IPS DF 6.9 (cell line): ENCODE measurements at regions not wholly inside any gene's neighbourhood (a gene's known extent, or its start where the extent isn't known, plus 50 kb on each side); places are given as distances from the start of the nearest gene placed in this dataset.

Experiments
- DNase-seq: peaks from one replicate; pipeline ENCODE4 v3.0.0-alpha.2; 2013; ENCODE audit warnings: low read depth, low spot score
- H3K27ac ChIP-seq: one replicate; pipeline ENCODE4 v1.5.1; 2013; ENCODE audit warnings: low read length, control low read depth
- H3K27me3 ChIP-seq: 2 replicates; pipeline ENCODE4 v1.6.1; 2013; ENCODE audit warnings: mild to moderate bottlenecking, low read length; ENCODE audit not compliant: control insufficient read depth, insufficient read depth
- H3K36me3 ChIP-seq: 2 replicates; pipeline ENCODE4 v1.6.1; 2013; ENCODE audit warnings: low read length; ENCODE audit not compliant: control insufficient read depth, insufficient read depth
- H3K4me1 ChIP-seq: 2 replicates; pipeline ENCODE4 v1.6.1; 2013; ENCODE audit warnings: low read length; ENCODE audit not compliant: control insufficient read depth, insufficient read depth
- H3K4me3 ChIP-seq: 2 replicates; pipeline ENCODE4 v1.5.1; 2013; ENCODE audit warnings: mild to moderate bottlenecking, low read length
- H3K9me3 ChIP-seq: 2 replicates; pipeline ENCODE4 v1.6.1; 2013; ENCODE audit warnings: low read length, inconsistent platforms; ENCODE audit not compliant: control insufficient read depth, insufficient read depth
- WGBS: extraction: QIAGEN DNeasy Blood & Tissue Kit; methylation state at CpG from one replicate; pipeline ENCODE4 v1.1.7; 2013; ENCODE audit warnings: mixed read lengths, missing lambda C conversion rate; ENCODE audit not compliant: insufficient read length, insufficient coverage; 5-methylcytosine and 5-hydroxymethylcytosine counted together

DNA sequence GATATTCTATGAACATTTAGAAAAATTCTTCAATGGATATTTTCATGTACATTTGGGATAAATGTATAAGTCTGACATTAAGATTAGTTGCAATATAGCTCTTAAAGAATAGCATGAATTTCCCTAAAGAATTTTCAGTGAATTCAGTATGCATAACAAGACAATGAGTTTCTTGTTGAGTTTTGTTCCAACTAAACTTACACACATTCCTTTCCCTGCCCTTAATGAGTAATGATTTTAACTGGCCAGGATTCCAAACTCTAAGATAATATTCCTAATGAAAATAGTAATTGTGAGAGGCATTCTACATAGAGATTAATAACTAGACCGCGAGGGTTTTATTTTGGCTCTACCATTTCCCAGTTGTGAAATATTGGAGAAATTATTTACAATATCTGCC lies 390.3 kb upstream of the GALNT5 start:
- H3K9me3 ChIP-seq: no peaks in the 10 kb centered on the region
- H3K36me3 ChIP-seq: no peaks in the 10 kb centered on the region
- H3K4me3 ChIP-seq: no peak overlapping the region
- no peaks in the 10 kb centered on the region for H3K27me3 ChIP-seq
- H3K4me1 ChIP-seq: no peaks in the 10 kb centered on the region
- no peak for DNase-seq
- no peak overlapping the region for H3K27ac ChIP-seq
- WGBS: no CpG with 5 or more reads among the region's 2 CpGs

DNA sequence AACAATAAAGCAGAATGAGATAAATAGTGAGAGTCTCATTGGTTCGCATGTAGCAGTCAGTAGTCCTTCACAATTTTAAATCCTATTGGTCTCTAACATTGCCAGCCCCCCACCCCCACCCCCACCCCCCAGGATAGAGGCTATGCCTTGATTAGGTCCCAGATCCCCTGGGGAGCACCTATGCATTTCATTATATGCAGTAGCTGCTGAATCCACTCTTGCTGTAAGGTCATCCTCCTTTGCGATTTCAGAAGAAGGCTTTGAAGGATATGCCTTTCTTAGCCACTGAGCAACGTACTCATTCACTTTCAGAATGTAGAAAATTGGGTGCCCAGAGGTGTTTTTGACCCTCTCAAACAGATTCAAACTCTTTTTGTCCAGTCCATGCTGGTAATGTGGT lies 382.8 kb upstream of the GALNT5 start:
- H3K36me3 ChIP-seq: no peaks in the 10 kb centered on the region
- no peak overlapping the region for H3K27ac ChIP-seq
- no peak for DNase-seq
- no peaks in the 10 kb centered on the region for H3K4me1 ChIP-seq
- WGBS: no CpG with 5 or more reads among the region's 3 CpGs
- no peaks in the 10 kb centered on the region for H3K27me3 ChIP-seq
- no peaks in the 10 kb centered on the region for H3K9me3 ChIP-seq
- no peak overlapping the region for H3K4me3 ChIP-seq

DNA sequence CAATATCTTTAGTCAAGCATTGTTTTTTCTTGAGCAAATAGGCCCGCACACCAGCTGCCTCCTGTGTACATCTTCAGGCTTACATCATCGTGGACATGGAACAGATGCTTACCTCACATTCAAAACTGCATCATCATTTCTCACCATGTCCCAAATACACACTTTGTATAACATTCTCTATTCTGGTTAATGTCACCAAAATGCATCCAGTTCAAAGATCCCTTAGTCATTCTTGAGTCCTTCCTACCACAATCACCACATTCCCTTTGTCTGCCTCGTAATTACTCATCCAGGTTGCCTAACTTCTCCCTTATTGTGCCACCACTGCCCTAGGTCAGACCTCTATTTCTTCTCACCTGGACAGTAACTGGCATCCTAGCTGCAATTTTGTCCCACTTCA lies 373.7 kb upstream of the GALNT5 start:
- H3K4me3 ChIP-seq: no peak overlapping the region
- no peaks in the 10 kb centered on the region for H3K9me3 ChIP-seq
- no peak for DNase-seq
- no CpG with 5 or more reads among the region's 3 CpGs for WGBS
- H3K4me1 ChIP-seq: no peaks in the 10 kb centered on the region; the same call in 1 of the 2 replicates
- H3K36me3 ChIP-seq: no peaks in the 10 kb centered on the region
- H3K27ac ChIP-seq: no peak overlapping the region
- no peaks in the 10 kb centered on the region for H3K27me3 ChIP-seq

DNA sequence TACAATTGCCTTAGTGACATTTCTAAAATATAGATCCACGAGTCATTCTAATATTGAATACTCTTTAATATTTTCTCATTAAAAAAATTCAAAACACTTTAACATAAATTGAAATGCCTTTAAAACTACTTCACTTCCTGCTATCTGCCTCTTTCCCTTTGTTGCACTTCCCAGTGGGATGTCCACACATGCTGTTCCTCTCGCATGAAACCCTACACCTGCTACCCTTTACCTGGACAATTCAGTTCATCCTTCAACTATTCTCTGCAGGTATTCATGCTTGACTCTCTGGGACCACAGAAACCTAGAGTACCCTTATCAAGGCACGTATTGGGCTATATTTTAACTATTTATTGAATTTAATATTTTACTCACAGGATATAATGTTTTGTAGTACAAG lies 373.3 kb upstream of the GALNT5 start:
- no peak overlapping the region for H3K27ac ChIP-seq
- H3K27me3 ChIP-seq: no peaks in the 10 kb centered on the region
- no peak for DNase-seq
- H3K36me3 ChIP-seq: no peaks in the 10 kb centered on the region
- H3K4me1 ChIP-seq: peaks cover 1% of the 10 kb centered on the region; the same call in 1 of the 2 replicates
- WGBS: 100% methylated on average over 1 of the region's 3 CpGs
- H3K9me3 ChIP-seq: no peaks in the 10 kb centered on the region
- no peak overlapping the region for H3K4me3 ChIP-seq

DNA sequence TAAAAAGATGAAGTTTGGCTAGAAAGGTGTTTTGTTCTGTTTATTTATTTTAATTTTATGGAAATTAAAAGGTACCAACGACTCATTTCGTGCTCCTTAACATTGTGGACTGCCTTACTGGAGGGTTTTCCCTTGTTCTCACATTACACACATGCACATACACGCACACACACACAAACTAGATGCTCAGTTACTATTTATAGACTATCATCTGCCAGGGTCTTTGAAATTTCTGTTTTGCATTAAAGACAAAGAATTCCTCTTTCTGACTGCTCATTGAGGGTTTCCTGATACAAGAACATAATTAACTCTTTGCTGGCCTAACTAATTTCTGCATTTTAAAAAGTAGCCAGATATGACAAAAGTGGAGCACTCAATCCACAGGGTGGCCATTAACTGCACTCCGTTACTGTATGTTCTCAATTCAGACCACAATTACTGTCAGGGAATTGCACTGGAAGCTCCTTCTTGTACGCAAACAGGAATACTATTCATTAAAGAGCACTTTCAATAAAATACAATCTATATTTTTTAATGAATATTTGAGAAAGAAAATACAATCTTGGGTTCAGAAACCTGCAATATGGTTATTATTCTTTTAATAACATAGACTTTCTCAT lies 366.9 kb upstream of the GALNT5 start:
- Histone ChIP-seq H3K27ac (no peak overlapping the region), H3K27me3 (no peaks in the 10 kb centered on the region), H3K4me1 (peaks cover 1% of the 10 kb centered on the region; the same call in 1 of the 2 replicates), H3K4me3 (no peak overlapping the region), H3K9me3 (no peaks in the 10 kb centered on the region), H3K36me3 (no peaks in the 10 kb centered on the region)
- no CpG with 5 or more reads among the region's 5 CpGs for WGBS
- DNase-seq: no peak

DNA sequence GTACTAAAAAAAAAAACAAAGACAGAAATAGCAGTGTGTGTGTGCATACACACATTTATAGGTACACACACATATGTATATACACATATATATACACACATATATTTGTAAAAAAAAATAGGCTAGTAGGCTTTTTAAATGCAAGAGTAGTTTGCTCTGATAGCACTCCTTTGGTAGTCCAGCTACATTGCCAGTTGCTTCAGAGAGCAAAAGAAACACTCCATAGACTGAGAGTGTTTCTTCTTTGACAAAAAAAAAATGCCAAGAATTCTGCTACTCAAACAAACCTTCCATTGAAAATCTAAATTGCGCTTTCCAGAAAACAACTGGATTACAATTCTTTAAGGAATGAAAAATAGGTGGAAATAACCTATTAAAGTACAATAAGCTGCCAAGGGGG lies 365.9 kb upstream of the GALNT5 start:
- Histone ChIP-seq H3K36me3 (no peaks in the 10 kb centered on the region), H3K4me3 (no peak overlapping the region), H3K27ac (no peak overlapping the region), H3K27me3 (no peaks in the 10 kb centered on the region), H3K4me1 (peaks cover 1% of the 10 kb centered on the region; the same call in 1 of the 2 replicates), H3K9me3 (no peaks in the 10 kb centered on the region)
- WGBS: no CpG with 5 or more reads among the region's 1 CpG
- DNase-seq: no peak

DNA sequence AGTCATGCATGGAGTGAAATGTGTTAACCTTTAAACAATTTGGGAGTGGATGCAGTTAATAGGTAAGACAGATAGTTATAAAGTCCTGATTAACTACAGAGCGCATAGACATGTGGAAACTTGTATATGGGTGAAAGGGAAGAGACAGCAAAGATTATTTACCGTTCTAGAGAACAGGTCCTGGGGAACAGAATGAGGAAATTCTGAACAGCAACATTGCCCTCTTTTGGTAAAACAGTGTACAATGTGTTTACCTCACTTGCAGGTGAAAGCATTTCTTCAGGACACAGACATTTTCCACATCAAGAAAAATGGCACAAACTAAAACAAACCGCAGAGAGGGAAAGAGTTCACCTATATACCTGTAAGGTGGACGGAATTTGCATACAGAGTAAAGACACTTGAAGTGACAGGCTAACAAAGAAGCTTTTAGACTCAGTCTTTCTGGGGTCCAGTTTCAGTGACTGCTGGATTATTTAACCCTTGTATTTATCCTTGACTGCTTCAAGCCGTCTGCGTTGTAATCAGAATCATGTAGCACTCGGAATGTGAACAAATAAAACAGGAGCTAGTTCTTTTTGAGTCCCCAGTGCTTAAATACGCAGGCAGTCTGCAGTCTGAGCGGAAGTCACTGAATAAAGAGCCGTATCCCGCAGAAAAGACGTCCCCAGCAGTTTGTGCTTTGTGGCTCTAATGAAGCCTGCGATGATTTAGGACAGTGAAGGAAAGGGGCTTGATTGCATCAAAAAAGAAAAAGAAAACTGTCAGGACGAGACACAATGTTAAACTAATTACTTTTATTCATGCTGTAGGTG lies 364.8 kb upstream of the GALNT5 start:
- no peaks in the 10 kb centered on the region for H3K27me3 ChIP-seq
- peak overlapping the region; percentile 10; the same call in 1 of the 2 replicates for H3K4me3 ChIP-seq
- H3K4me1 ChIP-seq: peaks cover 1% of the 10 kb centered on the region; the same call in 1 of the 2 replicates
- DNase-seq: peak; percentile 43
- H3K9me3 ChIP-seq: no peaks in the 10 kb centered on the region
- no peak overlapping the region for H3K27ac ChIP-seq
- no peaks in the 10 kb centered on the region for H3K36me3 ChIP-seq
- no CpG with 5 or more reads among the region's 14 CpGs for WGBS

DNA sequence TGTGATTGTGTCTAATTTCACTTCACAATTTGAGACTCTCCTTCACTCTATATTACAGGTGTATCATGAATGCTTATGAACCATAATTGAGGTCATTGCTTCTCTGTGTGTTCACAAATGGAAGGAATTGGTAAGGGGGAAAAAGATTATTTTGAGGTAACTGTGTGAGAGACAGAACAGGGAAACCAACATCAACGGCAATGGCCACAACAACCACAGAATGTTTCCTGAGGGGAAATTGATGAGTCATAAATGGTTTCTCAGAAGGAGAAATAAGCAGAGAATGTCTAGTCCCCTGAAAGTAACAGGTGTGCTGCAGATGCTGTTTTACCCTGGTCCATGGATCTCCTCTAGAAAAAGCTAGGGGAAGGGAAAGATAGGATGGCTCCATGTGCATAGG lies 361.2 kb upstream of the GALNT5 start:
- Histone ChIP-seq H3K27ac (no peak overlapping the region), H3K4me3 (no peak overlapping the region), H3K4me1 (no peaks in the 10 kb centered on the region), H3K27me3 (no peaks in the 10 kb centered on the region), H3K9me3 (no peaks in the 10 kb centered on the region), H3K36me3 (no peaks in the 10 kb centered on the region)
- DNase-seq: no peak
- no CpG with 5 or more reads among the region's 1 CpG for WGBS

DNA sequence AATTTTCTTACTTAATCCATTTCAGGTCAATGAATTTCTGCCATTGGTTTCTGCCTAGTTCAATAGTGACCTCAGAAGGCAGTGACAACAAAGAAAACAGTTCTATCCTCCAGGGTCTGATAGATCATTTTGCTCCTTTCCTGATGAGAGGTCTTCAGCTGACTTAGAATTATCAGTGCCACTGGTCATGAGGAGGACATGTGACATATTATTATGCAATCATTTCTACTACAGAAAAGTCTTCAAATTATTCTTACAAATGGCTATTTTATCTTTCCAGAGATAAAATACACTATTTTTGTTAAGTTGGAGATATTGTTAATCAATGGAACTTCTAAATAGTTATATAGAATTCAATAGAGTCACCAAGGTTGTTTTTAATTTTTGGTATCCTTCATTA lies 360.0 kb upstream of the GALNT5 start:
- H3K27me3 ChIP-seq: no peaks in the 10 kb centered on the region
- no peaks in the 10 kb centered on the region for H3K36me3 ChIP-seq
- DNase-seq: no peak
- H3K4me1 ChIP-seq: no peaks in the 10 kb centered on the region
- no peak overlapping the region for H3K27ac ChIP-seq
- H3K4me3 ChIP-seq: no peak overlapping the region
- no peaks in the 10 kb centered on the region for H3K9me3 ChIP-seq

DNA sequence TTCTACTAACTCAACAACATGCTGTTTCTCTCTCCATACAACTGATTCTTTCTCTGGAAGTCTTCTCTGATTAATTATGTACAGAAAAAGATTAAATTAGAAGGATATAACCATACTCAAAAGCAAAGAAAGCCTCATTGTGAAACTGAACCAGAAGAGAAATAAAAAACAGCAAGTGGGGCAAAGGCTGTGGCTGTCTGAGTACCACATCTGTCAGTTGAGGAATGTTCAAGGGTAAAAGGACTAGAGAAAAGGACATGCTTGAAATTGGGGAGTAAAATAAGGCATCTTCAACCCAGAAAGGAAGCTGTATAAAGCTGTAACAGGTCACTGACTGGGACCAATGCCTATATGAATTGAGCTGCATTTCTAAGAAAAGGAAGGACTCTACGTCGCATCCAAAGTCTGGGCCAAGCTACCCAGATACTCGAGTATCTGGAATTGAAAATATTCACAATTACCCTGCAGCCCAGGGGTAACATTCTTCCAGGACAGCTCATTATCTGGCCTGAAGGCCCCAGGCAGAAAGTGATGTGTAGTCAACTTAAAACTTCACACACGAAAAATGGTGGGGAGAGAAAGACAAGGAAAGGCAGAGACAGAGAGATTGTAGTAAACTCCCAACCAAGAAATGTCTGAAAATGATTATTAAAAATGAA lies 356.0 kb upstream of the GALNT5 start:
- DNase-seq: no peak
- H3K4me1 ChIP-seq: no peaks in the 10 kb centered on the region
- WGBS: no CpG with 5 or more reads among the region's 4 CpGs
- H3K27me3 ChIP-seq: no peaks in the 10 kb centered on the region
- H3K36me3 ChIP-seq: no peaks in the 10 kb centered on the region
- no peaks in the 10 kb centered on the region for H3K9me3 ChIP-seq
- no peak overlapping the region for H3K4me3 ChIP-seq
- H3K27ac ChIP-seq: no peak overlapping the region
